Glutamatergic neuron (in vitro differentiated cells): ENCODE measurements at regions not wholly inside any gene's neighbourhood (a gene's known extent, or its start where the extent isn't known, plus 50 kb on each side); places are given as distances from the start of the nearest gene placed in this dataset.

ENCODE experiments used
- DNase-seq: peaks from one replicate; pipeline ENCODE4 v3.0.0; 2022
- H3K27ac Mint-ChIP-seq: one replicate; pipeline ENCODE4 v1.8.0; 2020; ENCODE audit warnings: mild to moderate bottlenecking, mixed read lengths, inconsistent platforms; ENCODE audit not compliant: unreplicated experiment
- H3K27me3 Mint-ChIP-seq: one replicate; pipeline ENCODE4 v1.8.0; 2020; ENCODE audit warnings: mild to moderate bottlenecking, moderate library complexity, mixed read lengths, inconsistent platforms; ENCODE audit not compliant: unreplicated experiment
- H3K36me3 Mint-ChIP-seq: one replicate; pipeline ENCODE4 v1.8.0; 2020; ENCODE audit warnings: mild to moderate bottlenecking, mixed read lengths, inconsistent platforms; ENCODE audit not compliant: unreplicated experiment
- H3K4me1 Mint-ChIP-seq: one replicate; pipeline ENCODE4 v1.8.0; 2020; ENCODE audit warnings: mild to moderate bottlenecking, low read depth, mixed read lengths, inconsistent platforms; ENCODE audit not compliant: unreplicated experiment
- H3K4me3 Mint-ChIP-seq: one replicate; pipeline ENCODE4 v1.8.0; 2020; ENCODE audit warnings: mild to moderate bottlenecking, mixed read lengths, inconsistent platforms; ENCODE audit not compliant: unreplicated experiment
- H3K9me3 Mint-ChIP-seq: one replicate; pipeline ENCODE4 v1.8.0; 2020; ENCODE audit warnings: mild to moderate bottlenecking, moderate library complexity, mixed read lengths, inconsistent platforms; ENCODE audit not compliant: unreplicated experiment
- CTCF ChIP-seq: fragments of 200-600 bp; sonication (generic); IDR thresholded peaks from one replicate; pipeline ENCODE4 v1.5.0; 2021; ENCODE audit not compliant: partially characterized antibody, unreplicated experiment

DNA sequence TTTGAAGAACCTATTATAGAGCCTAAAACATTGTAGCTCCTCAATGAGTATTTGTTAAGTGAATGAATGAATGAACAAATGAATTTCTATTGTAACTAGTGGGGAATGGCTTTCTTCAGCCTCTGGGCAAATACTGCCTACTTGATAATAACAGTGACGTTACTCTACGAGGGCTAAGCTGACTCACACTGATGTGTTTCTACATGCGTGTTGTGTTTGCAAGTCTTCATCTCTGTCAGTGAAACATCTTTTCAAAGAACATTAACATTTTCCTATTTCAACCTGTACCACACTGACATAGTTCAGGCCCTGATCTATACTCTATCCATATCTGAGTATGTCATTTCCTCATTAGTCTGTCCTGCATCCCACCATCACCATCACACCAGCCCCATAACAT is 319.9 kb upstream of the ACVR2A start:
- Mint-ChIP-seq H3K4me1 (peaks cover 16% of the 10 kb centered on the region), H3K9me3 (peaks cover 3% of the 10 kb centered on the region)

DNA sequence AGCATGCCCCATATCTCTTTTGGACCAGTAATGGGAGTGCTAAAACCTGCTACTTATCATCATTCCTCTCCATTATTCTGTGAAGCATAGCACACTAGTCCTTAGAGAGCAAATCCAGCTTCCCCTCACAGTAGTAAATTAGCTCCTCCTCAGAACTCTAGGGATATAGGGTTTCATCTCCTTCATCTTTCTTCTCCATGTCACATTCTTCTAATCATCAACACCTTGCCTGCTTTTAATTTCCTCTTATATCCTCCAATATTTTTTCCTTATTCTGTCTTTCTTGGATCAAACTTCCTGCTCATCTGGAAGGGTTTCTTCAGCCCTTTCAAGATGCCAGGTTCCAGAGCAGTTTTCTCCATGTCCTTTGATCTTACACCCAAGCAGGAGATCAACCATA is 321.4 kb upstream of the ACVR2A start:
- H3K36me3 Mint-ChIP-seq, result peaks cover 9% of the 10 kb centered on the region

More for the DNA sequence above, 319.9 kb upstream of the ACVR2A start:
- Mint-ChIP-seq H3K27ac (no peak overlapping the region), H3K36me3 (no peaks in the 10 kb centered on the region), H3K27me3 (peaks cover 3% of the 10 kb centered on the region), H3K4me3 (no peak overlapping the region)
- DNase-seq, result no peak
- no peak for TF ChIP-seq CTCF

DNA sequence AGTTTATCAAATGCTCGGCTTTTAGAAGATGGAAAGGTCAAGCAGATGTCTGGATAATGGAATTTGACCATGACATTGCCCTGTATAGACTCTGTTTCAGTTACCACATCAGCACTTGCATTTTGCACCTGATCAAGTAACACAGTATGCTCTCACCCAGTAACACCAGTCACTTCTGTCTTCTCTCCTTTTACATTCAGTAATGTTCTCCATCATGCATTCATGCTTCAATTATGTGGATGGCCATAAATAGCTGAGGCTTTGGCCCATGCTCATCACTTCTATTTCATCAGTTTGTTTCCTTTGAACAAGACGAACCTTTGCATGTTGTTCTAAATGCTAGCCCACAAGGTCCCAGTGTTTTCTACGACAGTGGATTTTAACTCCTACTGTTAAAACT is 322.9 kb upstream of the ACVR2A start:
- no peak overlapping the region for H3K27ac Mint-ChIP-seq
- no peaks in the 10 kb centered on the region for H3K9me3 Mint-ChIP-seq
- peaks cover 13% of the 10 kb centered on the region for H3K36me3 Mint-ChIP-seq
- peaks cover 1% of the 10 kb centered on the region for H3K27me3 Mint-ChIP-seq
- TF ChIP-seq CTCF, result no peak
- no peak overlapping the region for H3K4me3 Mint-ChIP-seq
- H3K4me1 Mint-ChIP-seq, result peaks cover 1% of the 10 kb centered on the region
- no peak for DNase-seq

More for the DNA sequence above, 321.4 kb upstream of the ACVR2A start:
- no peak for DNase-seq
- Mint-ChIP-seq H3K9me3 (no peaks in the 10 kb centered on the region), H3K27ac (no peak overlapping the region), H3K4me1 (peaks cover 8% of the 10 kb centered on the region), H3K4me3 (no peak overlapping the region), H3K27me3 (peaks cover 3% of the 10 kb centered on the region)
- TF ChIP-seq CTCF, result no peak

DNA sequence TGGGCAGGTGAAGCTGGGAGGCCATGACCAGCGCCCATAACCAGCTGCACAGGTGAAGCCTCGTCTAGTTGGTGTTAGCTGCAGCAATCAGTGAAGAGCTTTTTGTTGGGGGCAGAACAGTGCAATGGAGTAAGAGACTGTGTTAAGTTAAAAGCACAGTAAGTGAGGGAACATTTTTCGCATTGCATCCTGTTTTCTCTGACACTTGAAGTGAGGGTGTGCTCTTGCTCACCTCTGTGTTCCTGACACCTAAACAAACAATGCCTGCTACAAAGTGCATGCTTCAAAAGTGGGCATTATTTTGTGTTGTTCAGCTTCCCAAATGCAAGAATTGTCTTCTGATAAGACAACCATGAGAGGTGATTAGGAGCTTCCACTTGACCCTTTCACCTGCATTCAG is 324.0 kb upstream of the ACVR2A start:
- TF ChIP-seq CTCF, result no peak

DNA sequence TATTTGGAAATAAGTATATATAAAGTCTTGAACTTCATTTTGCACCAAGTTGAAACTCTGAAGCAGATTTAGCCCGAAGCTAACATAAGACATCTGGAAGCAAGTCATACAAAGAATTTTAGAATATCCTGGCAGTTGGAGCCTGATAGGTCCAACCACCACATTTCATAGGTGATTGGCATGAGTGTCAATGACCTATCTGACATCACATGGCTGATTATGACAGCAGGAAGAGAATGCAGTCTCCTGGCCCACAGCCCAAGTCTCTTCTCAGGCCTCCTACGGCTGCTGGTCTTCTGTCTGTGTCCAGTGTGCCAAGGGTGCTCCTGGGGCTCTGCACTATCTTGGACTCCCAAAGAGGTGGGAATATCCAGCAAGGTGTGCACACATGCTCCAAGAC is 325.7 kb upstream of the ACVR2A start:
- no peak overlapping the region for H3K4me3 Mint-ChIP-seq
- H3K36me3 Mint-ChIP-seq, result peaks cover 13% of the 10 kb centered on the region
- no peak overlapping the region for H3K27ac Mint-ChIP-seq
- no peak for TF ChIP-seq CTCF
- peaks cover 7% of the 10 kb centered on the region for H3K4me1 Mint-ChIP-seq
- H3K9me3 Mint-ChIP-seq, result peaks cover 2% of the 10 kb centered on the region
- peaks cover 2% of the 10 kb centered on the region for H3K27me3 Mint-ChIP-seq
- DNase-seq, result no peak

More for the DNA sequence above, 324.0 kb upstream of the ACVR2A start:
- Mint-ChIP-seq H3K27ac (no peak overlapping the region), H3K4me1 (no peaks in the 10 kb centered on the region), H3K9me3 (peaks cover 2% of the 10 kb centered on the region), H3K27me3 (peaks cover 2% of the 10 kb centered on the region), H3K4me3 (no peak overlapping the region), H3K36me3 (peaks cover 13% of the 10 kb centered on the region)
- DNase-seq, result no peak
